ENCODE measurements at regions not wholly inside any gene's neighbourhood (a gene's known extent, or its start where the extent isn't known, plus 50 kb on each side); places are given as distances from the start of the nearest gene placed in this dataset.
"Not testable (repeated sequence)": the region's sequence is repeated elsewhere in the genome, so short reads cannot be mapped to it uniquely, and the experiment has no call there.

DNA sequence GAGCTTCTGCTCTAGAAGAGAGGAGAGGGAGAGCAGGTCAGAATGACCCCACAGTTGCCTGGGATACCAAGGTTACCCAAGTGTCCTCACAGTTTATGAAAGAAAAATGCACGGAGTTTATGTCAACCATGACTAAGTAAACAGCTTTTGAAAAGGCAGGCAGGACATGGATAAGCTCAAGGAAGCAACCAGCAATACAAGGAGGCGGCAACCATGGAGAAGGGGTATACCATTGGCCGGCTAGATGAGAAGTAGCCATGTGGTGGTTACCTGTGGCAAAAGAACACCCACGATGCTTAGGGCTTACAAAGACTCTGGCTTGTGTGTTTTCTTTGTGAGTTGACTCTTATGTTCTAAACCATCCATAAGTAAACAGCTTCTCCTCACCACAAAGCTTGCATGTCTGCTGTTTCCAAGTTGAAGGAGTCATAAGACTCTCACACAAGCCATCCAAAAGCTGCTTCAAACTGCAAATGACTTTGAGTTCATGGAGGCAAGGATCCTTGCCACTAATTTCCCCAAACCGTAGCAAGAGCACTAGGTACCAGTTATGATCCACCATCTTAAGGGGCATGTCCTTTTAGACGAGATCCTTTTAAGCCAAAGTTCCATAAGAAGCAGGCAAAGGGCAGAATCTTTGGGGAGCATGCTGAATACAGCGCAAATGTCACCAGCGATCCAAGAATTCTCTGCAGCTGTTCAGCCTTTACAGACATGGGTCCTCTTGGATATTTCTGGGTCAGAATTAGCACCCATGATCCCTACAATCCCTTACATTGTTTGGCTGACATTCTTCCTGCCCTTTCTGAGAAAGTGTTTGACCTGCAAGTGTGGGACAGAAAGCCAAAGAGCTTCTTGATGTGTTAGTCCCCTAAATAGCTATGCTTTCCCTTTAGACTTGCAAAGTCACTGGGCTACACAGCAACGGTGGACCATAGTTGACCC, 74.8 kb upstream of the IPO5 start:
- peak; percentile 16 for DNase-seq

GRCh38 chr13:97879646-97880310, 73.7 kb upstream of the IPO5 start:
- DNase-seq: peak; percentile 72

DNA sequence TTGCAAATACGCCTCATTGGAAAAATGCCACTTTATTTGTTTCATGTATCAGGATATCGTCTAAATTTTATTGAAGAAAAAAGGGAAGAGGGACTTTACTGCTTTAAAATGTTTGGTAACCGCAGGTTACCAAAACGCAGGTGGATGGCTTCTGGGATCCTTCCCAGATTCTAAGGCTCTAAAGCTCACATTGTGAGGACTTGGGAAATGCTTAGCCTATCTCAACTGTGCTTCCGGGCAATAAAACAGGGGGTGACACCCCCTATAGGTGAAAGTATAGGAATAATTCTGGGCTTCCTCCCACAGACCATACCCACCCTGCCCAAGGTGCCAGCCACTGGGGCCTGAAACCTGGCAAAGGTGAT, 73.2 kb upstream of the IPO5 start:
- no peak for DNase-seq

- no peak for DNase-seq
These were observed 71.9 kb upstream of the IPO5 start for GRCh38 chr13:97881556-97881955.

- DNase-seq: peak; percentile 29
These were observed 70.1 kb upstream of the IPO5 start for GRCh38 chr13:97883396-97883795.

DNA sequence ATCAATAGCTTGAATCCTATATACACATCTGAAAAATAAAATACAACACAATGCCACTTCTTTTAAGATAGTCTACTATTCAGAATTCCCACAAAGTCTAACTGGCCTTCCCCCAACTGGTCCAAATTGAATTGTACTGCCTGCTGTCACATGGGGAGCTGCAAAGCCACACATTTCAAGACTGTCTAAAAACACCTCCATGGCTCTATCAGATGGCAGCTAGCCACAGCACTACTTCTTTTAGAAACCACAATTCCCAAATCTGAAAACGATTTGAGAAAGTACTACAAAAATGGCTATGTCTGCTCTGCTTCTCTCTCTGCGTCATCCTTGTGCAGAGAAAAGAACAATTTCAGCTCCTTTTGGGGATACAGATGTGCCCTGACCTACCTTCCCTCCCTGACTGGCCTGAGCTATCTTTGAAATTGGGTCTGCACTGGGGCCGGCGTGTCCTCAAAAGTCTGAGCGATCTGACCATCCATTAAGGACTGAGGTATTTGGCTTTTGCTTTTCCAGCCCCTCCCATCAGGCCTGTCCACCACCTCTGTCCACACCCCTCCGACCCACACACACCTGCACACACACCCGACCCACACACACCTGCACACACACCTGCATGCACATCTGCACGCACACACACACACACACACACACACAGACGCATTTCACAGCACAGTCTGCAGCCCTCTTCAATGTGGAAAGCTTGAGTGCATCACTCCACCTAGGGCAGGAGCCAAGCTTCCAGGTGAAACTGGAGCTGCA, 68.6 kb upstream of the IPO5 start:
- DNase-seq: no peak

- no peak for DNase-seq
These were observed 67.8 kb upstream of the IPO5 start for GRCh38 chr13:97885641-97886040.

DNA sequence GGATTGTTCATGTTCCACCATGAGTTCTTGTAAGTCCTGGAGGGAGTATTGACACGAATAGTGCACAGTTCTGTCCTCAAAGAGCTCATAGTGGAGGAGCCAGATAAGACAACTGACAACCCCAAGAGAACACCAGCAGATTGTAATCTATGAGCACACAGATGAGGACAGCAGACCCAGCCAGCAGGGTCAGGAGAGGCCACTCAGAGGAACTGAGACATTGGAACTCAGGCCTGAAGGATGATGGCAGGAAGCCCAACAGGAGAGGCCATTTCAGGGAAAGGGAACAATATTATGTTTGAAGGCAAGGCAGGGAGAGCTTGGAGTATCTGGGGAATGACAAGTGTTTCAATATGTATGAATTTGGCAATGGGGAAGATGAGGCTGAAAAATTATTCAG, 63.7 kb upstream of the IPO5 start:
- peak; percentile 61 for DNase-seq

GRCh38 chr13:97890573-97890972, 62.9 kb upstream of the IPO5 start:
- DNase-seq: no peak

GRCh38 chr13:97891964-97892363, 61.5 kb upstream of the IPO5 start:
- DNase-seq: not testable (repeated sequence)

GRCh38 chr13:97892717-97893116, 60.8 kb upstream of the IPO5 start:
- DNase-seq: no peak

DNA sequence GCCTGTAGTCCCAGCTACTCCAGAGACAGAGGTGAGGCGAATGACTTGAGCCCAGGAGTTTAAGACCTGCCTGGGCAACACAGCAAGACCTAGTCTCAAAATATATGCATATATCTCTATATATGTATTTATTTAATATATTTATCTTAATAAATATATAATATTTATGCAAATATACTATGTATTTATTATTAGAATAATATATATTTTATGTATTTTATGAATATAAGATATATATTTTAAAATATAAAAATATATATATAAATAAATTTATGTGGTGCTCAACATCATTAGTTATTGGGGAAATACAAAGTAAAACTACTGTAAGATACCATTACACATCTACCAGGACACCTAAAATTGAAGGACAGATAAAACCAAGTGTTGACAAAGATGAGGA, 58.1 kb upstream of the IPO5 start:
- DNase-seq: no peak

- peak; percentile 27 for DNase-seq
These were observed 57.0 kb upstream of the IPO5 start for GRCh38 chr13:97896446-97896845.

DNA sequence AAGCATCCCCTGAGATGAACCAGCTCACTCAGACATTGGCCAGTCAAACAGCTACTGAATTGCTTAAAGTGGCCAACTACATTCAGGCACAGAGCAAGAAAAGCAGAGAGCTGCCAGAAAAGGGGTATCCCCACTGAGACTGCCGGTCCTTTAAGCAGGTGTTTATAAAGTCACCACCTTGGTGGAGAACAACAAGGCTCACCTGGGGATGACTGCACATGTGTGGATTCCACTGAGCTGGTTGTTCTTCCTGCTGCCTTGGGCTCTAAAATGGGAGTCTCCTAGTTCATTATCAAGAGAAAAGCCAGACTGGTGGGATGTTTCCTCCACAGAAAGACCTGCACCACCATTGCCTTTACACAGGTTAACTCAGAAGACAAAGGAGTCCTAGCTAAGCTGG, 51.8 kb upstream of the IPO5 start:
- DNase-seq: no peak
